HG03039 (cell line): ENCODE measurements at regions not wholly inside any gene's neighbourhood (a gene's known extent, or its start where the extent isn't known, plus 50 kb on each side); places are given as distances from the start of the nearest gene placed in this dataset.
"Not testable (repeated sequence)": the region's sequence is repeated elsewhere in the genome, so short reads cannot be mapped to it uniquely, and the experiment has no call there.

Experiments
- ATAC-seq: cut with Tn5 transposase; IDR thresholded peaks from one replicate; pipeline ENCODE4 v1.9.1; 2021; ENCODE audit warnings: mild to moderate bottlenecking, moderate library complexity; ENCODE audit not compliant: unreplicated experiment

GRCh38 chr15:38797506-38797905 is 232.9 kb upstream of the RASGRP1 start:
- not testable (repeated sequence) for ATAC-seq

DNA sequence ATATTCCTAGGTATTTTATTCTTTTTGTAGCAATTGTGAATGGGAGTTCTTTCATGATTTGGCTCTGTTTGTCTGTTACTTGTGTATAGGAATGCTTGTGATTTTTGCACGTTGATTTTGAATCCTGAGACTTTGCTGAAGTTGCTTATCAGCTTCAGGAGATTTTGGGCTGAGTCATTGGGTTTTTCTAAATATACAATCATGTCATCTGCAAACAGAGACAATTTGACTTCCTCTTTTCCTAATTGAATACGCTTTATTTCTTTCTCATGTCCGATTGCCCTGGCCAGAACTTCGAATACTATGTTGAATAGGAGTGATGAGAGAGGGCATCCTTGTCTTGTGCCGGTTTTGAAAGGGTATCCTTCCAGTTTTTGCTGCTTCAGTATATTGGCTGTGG is 234.6 kb upstream of the RASGRP1 start:
- ATAC-seq: not testable (repeated sequence)

- no peak for ATAC-seq
These were observed 245.0 kb upstream of the RASGRP1 start for GRCh38 chr15:38809621-38810020.

- ATAC-seq: no peak
These were observed 246.1 kb upstream of the RASGRP1 start for GRCh38 chr15:38810686-38811085.

- ATAC-seq: not testable (repeated sequence)
These were observed 249.6 kb upstream of the RASGRP1 start for GRCh38 chr15:38814254-38814653.

GRCh38 chr15:38814891-38815290 is 250.3 kb upstream of the RASGRP1 start:
- no peak for ATAC-seq

- peak; percentile 86 for ATAC-seq
These were observed 253.0 kb upstream of the RASGRP1 start for GRCh38 chr15:38817427-38818156.

GRCh38 chr15:38818157-38818790 is 253.7 kb upstream of the RASGRP1 start:
- no peak for ATAC-seq

- ATAC-seq: no peak
These were observed 254.9 kb upstream of the RASGRP1 start for GRCh38 chr15:38819387-38819950.

DNA sequence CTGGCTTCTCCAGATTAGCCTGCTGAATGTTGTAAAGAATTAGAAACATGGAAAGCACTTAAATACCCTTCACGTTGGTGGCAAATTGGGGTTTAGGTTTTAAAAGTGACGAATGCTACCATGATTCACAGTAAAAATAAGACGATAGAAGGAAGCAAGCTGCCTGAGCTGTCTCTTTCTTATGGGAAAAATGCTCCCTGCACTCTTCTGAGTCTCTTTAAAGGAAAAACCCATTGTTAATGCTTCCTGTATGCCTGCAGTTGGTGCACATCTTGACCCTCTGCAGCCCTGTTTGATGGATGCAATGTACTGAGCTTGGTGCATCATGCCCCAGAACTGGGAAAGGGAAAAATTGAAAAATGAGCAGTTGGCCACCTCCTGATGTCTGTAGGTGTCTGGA is 258.6 kb upstream of the RASGRP1 start:
- no peak for ATAC-seq

GRCh38 chr15:38824719-38825118 is 260.1 kb upstream of the RASGRP1 start:
- ATAC-seq: no peak

- no peak for ATAC-seq
These were observed 262.3 kb upstream of the RASGRP1 start for GRCh38 chr15:38826880-38827279.

- no peak for ATAC-seq
These were observed 263.5 kb upstream of the RASGRP1 start for GRCh38 chr15:38828031-38828532.

- no peak for ATAC-seq
These were observed 264.5 kb upstream of the RASGRP1 start for GRCh38 chr15:38829086-38829485.

- no peak for ATAC-seq
These were observed 277.6 kb upstream of the RASGRP1 start for GRCh38 chr15:38842226-38842625.

DNA sequence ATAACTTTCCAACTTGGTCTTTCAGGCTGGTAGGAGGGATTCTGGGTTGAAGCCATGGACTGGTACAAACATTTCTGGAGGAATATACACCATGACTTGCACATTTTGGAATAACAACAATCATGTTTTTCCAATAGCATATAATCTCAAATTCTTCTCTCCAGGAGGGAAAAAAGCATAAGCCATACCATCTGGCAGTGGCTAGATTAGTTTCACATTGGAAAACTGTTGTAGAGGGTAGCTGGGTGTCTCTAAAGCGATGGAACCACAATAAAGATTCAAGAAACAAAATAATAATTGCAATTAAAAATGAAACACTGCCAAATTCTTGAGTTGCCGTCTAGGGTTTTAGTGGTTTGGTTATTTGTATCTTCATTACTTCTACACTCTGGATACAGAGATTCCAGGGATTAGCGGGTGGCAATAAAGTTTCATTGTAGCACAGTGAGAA is 278.5 kb upstream of the RASGRP1 start:
- no peak for ATAC-seq

GRCh38 chr15:38843736-38844590 is 279.3 kb upstream of the RASGRP1 start:
- no peak for ATAC-seq

- ATAC-seq: no peak
These were observed 280.1 kb upstream of the RASGRP1 start for GRCh38 chr15:38844736-38845135.

GRCh38 chr15:38846346-38846745 is 281.7 kb upstream of the RASGRP1 start:
- no peak for ATAC-seq

- ATAC-seq: no peak
These were observed 283.1 kb upstream of the RASGRP1 start for GRCh38 chr15:38847666-38848065.

- ATAC-seq: no peak
These were observed 284.4 kb upstream of the RASGRP1 start for GRCh38 chr15:38849046-38849445.
